NCI-H2171 (cell line): ENCODE measurements at regions not wholly inside any gene's neighbourhood (a gene's known extent, or its start where the extent isn't known, plus 50 kb on each side); places are given as distances from the start of the nearest gene placed in this dataset.
A peak's percentile ranks its signal among the peaks of the same experiment; 100 is the strongest.
"Not testable (repeated sequence)": the region's sequence is repeated elsewhere in the genome, so short reads cannot be mapped to it uniquely, and the experiment has no call there.

Experiments
- DNase-seq: peaks from one replicate; lab custom pipeline; 2025; lab: John Stamatoyannopoulos, UW

DNA sequence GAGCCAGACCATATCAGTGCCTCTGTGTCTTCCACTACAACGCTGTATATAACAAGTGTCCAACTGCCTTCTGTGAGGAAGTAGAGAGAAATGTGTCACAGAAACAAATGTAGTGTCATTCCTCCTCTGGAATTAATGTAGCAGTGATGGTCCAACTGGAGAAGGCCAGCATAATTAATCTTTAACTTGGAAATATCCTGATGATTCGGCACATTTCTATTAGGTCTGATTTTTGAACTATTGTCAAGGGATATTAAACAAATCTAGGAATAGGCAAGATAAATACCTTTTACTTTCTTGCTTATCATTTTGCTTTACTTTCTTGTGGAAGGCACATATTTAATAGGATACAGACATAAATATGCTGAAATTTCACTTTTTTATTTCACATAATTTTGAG, 446.2 kb upstream of the ALCAM start:
- no peak for DNase-seq

DNA sequence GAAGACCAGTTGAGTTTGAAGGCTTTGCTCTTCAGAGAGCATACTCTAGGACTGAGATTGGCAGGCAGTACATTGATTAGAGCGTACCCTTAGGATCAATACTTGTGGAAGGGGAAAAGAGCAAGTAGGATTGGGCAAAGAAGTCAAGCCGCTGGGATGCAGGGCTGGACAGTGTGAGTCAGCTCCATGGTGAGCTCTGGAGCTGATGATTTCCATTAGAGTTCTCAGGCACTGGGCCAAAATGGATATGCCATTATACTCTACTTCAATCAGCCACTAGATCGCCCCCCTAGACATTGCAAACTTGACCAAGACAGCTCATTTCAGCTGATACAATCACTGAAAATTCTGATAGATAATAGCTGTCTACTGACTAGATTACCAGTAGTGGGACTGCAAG, 432.7 kb upstream of the ALCAM start:
- DNase-seq, result no peak

DNA sequence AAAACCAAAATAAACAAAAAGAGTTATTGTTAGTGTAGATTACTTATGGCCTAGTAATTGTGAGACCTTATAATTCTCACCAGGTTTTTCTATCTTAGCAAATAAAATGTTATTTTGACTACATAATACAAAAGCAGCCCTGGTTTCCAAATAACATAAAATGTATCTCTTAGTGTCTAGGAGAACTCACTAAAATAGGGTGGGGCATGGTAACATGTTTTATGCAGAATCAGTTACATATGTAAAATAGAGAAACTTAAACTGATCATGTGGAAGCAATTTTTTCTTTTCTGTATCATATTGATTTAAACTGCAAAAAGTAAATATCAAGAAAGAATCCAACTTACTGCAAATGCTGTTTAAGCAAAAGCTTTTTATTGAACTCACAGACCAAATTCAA, 431.1 kb upstream of the ALCAM start:
- no peak for DNase-seq

GRCh38 chr3:104939196-104939595, 427.5 kb upstream of the ALCAM start:
- DNase-seq, result peak; percentile 1

GRCh38 chr3:104941785-104942184, 424.9 kb upstream of the ALCAM start:
- no peak for DNase-seq

GRCh38 chr3:104943974-104944373, 422.7 kb upstream of the ALCAM start:
- DNase-seq, result no peak

DNA sequence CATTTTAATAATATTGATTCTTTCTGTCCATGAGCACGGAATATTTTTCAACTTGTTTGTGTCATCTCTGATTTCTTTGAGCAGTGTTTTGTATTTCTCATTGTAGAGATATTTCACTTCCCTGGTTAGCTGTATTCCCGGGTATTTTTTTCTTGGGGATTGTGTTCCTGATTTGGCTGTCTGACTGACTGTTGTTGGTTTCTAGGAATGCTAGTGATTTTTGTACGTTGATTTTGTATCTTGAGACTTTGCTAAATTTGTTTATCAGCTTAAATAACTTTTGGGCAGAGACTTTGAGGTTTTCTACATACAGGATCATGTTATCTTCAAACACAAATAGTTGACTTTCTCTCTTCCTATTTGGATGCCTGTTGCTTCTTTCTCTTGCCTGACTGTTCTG, 418.8 kb upstream of the ALCAM start:
- DNase-seq, result no peak

GRCh38 chr3:104949810-104950209, 416.9 kb upstream of the ALCAM start:
- DNase-seq, result not testable (repeated sequence)

- no peak for DNase-seq
Measured at GRCh38 chr3:104951426-104951825, 415.3 kb upstream of the ALCAM start.

- DNase-seq, result no peak
Measured at GRCh38 chr3:104952146-104952972, 414.4 kb upstream of the ALCAM start.

GRCh38 chr3:104956620-104957345, 409.9 kb upstream of the ALCAM start:
- DNase-seq, result no peak

DNA sequence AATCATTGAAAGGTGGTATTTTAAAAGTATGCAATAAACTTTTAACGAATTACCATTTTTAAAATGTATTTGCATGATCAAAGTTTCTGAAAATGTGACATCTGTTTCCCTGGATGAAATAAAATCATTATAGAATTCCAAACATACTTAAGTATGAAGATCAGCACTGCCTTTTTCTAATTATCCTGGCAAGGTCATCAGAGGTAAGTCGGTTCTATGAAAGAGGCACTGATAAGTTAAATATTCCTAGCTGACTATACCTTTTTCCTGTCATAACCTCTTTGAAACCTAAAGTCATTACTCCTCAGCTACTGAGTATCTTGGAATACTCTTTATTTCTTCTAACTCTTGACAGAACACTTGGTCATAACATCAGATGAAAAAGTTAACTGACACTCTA, 406.1 kb upstream of the ALCAM start:
- no peak for DNase-seq

- DNase-seq, result no peak
Measured at GRCh38 chr3:104961851-104962250, 404.9 kb upstream of the ALCAM start.

DNA sequence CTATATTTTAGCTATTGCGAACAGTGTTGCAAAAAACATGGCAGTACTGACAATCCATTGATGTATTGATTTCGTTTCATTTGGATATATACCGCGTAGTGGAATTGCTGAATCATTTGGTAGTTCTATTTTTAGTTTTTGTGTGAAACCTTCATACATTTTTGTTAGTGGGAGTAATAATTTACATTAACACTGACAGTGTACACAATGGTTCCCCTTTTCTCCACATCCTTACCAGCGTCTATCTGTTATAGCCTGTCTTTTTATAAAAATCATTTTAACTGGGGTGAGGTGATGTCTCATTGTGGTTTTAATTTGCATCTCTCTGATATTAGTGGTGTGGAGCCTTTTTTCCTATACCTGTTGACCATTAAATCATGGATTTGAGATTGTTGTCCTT, 392.4 kb upstream of the ALCAM start:
- DNase-seq, result no peak

- DNase-seq, result no peak
Measured at GRCh38 chr3:104977719-104978118, 389.0 kb upstream of the ALCAM start.

GRCh38 chr3:104982130-104982529, 384.6 kb upstream of the ALCAM start:
- DNase-seq, result no peak

- DNase-seq, result no peak
Measured at GRCh38 chr3:104987859-104988258, 378.9 kb upstream of the ALCAM start.

- no peak for DNase-seq
Measured at GRCh38 chr3:104988496-104988895, 378.2 kb upstream of the ALCAM start.

- no peak for DNase-seq
Measured at GRCh38 chr3:104989878-104990277, 376.8 kb upstream of the ALCAM start.

DNA sequence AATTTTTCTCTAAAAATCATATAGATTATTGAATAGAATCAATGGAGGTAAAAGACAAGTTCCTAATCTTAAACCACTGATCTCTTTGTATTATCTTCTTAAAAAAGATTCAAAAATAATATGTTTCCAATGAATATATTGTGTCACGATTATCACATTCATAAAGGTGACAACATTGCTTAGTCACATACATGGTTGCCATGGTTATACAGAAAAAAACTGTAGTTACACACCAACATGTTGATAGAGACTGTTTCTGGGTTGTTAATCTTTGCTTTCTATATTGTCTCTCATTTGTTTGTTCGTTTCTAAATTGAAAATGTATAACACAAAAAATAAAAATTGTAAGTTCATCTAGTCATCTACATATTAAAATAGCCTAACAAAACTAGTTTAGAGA, 376.0 kb upstream of the ALCAM start:
- DNase-seq, result no peak

DNA sequence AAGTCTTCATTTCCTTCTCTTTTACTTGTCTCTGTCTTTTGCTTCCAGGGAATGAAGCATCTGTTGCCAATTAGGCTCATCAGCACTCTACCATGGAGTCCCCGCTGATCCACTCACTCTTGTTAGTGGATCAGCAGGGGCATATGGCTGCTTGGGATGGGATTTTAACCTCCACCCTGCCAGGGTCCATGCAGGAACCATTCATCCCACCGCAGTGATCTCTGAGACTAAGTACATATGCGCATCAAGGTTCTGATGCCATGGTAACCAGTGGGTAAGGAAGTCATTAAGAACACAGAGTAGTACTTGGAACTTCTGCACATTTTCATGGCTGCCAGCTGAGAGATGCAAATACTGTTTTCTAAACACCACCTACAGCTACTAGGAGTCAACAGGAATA, 374.0 kb upstream of the ALCAM start:
- peak; percentile 24 for DNase-seq

DNA sequence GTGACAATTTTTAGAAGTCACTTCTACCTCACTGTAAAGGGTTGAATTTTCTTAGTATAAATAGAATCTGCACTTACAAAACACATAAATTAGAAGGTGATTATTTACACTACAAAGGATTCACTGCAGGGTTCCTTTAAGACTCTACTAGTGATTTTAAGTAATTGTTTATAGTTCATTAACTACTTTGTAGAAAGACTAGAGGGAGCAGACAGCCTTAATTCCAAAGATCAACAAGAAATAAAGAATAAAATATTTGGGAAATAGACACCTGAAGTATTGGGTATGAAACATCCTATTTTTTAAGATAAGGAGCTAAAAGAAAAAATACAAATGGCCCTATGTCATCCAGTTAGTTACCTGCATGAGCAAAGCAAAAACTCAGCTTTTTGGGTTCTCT, 360.5 kb upstream of the ALCAM start:
- DNase-seq, result no peak

DNA sequence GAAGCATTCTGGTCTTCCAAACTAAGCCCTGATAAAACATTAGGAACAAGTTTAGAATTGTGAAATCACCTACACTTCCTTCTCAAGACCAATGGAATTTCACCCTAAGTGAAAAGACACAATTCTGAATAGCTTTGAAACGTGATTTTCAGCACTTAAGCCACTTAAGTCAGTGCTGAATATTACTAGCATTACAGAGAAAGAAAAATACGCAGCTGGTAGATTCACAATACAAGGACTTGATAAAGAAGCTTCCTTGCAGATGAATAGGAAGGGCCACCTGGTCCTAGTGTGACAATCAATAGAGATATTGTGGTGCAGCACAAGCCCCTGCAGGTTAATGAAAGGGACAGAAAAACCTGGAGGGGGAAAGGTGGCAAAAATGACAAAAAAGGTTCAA, 353.1 kb upstream of the ALCAM start:
- DNase-seq, result no peak

GRCh38 chr3:105014631-105015030, 352.1 kb upstream of the ALCAM start:
- DNase-seq, result no peak
